Thyroid gland (tissue), 4 donors: ENCODE measurements at regions not wholly inside any gene's neighbourhood (a gene's known extent, or its start where the extent isn't known, plus 50 kb on each side); places are given as distances from the start of the nearest gene placed in this dataset.
"Not testable (repeated sequence)": the region's sequence is repeated elsewhere in the genome, so short reads cannot be mapped to it uniquely, and the experiment has no call there.

Experiments used
- DNase-seq, 2 donors: peaks; one replicate each; pipeline ENCODE4 v3.0.0-alpha.2; 2019
- H3K27ac ChIP-seq, 3 donors: fragments of 200-600 bp; sonication (generic); 1 replicate in 2 of 3; 2 replicates in 1 of 3; pipeline ENCODE4 v1.5.1; 2016 to 2019; ENCODE audit warnings: mild to moderate bottlenecking in 1 of 3, moderate library complexity in 1 of 3
- H3K27me3 ChIP-seq: fragments of 200-600 bp; sonication (generic); one replicate; pipeline ENCODE4 v1.5.1; 2019
- H3K36me3 ChIP-seq, 2 donors: fragments of 200-600 bp; sonication (generic); one replicate each; pipeline ENCODE4 v1.5.1; 2016 to 2019
- H3K4me1 ChIP-seq, 2 donors: fragments of 200-600 bp; sonication (generic); one replicate each; pipeline ENCODE4 v1.5.1; 2017 to 2019
- H3K4me3 ChIP-seq, 3 donors: fragments of 200-600 bp; sonication (generic); replicated peaks in 1 of 3; 1 replicate in 2 of 3; 2 replicates in 1 of 3; pipeline ENCODE4 v1.5.1; 2016; ENCODE audit warnings: mild to moderate bottlenecking in 1 of 3
- H3K9me3 ChIP-seq: fragments of 200-600 bp; sonication (generic); one replicate; pipeline ENCODE4 v1.5.1; 2017
- CTCF ChIP-seq, 6 experiments: fragments of 200-600 bp in 3 of 6; fragments of 450-650 bp in 3 of 6; sonication (generic) in 3 of 6; IDR thresholded peaks; one replicate each; pipeline ENCODE4 v1.5.1; 2016 to 2019; ENCODE audit warnings: antibody characterized with exemption in 6 of 6, mild to moderate bottlenecking in 2 of 6, inconsistent platforms in 1 of 6, moderate library complexity in 1 of 6
- POLR2A ChIP-seq, 2 donors: fragments of 450-650 bp; IDR thresholded peaks; one replicate each; pipeline ENCODE4 v1.6.1; 2017; ENCODE audit warnings: antibody characterized with exemption in 2 of 2, mild to moderate bottlenecking in 2 of 2, moderate library complexity in 1 of 2
- WGBS, 2 donors: methylation state at CpG; one replicate each; pipeline ENCODE4 v1.1.5; 2017; 5-methylcytosine and 5-hydroxymethylcytosine counted together
- intact Hi-C: fragments of 100-400 bp; cut with DNase I; formaldehyde crosslinking; loops from one replicate; pipeline ENCODE4 v1.15.1; 2023

DNA sequence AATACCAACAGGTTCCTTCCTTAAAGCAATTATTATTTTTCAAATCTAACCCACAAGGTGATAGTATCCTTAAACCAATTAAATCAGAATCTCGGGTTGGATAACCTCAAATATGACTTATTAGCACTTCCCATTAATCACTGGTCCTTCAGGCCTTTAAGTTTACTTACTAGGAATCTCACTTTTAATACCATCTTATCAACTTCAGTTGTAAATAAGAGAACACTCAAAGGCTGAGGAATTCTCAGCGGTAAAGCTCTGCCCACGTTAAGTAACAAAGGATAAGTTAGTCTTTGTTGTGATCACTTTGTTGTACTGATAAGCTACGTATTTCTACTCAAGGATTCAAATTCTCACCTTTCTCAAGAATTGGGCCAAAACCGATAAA lies 82.0 kb downstream of the OR2B2 start:
- Histone ChIP-seq H3K9me3 (no peaks in the 10 kb centered on the region), H3K36me3 (no peaks in the 10 kb centered on the region), H3K27me3 (no peaks in the 10 kb centered on the region), H3K4me1 (peaks cover 3 to 10% of the 10 kb centered on the region in 2 donors), H3K27ac (peak overlapping the region; percentile 2 to 84 (median 61)), H3K4me3 (peak overlapping the region in 1 of 3 donors; percentile 37)
- intact Hi-C loops = no loop called here
- 21 to 34% methylated on average over 5 of the region's 5 CpGs for WGBS, 2 donors
- TF ChIP-seq POLR2A (IDR thresholded peaks at IDR 0.05) (no peak), CTCF (IDR thresholded peaks at IDR 0.05) (no peak)
- no peak for DNase-seq

DNA sequence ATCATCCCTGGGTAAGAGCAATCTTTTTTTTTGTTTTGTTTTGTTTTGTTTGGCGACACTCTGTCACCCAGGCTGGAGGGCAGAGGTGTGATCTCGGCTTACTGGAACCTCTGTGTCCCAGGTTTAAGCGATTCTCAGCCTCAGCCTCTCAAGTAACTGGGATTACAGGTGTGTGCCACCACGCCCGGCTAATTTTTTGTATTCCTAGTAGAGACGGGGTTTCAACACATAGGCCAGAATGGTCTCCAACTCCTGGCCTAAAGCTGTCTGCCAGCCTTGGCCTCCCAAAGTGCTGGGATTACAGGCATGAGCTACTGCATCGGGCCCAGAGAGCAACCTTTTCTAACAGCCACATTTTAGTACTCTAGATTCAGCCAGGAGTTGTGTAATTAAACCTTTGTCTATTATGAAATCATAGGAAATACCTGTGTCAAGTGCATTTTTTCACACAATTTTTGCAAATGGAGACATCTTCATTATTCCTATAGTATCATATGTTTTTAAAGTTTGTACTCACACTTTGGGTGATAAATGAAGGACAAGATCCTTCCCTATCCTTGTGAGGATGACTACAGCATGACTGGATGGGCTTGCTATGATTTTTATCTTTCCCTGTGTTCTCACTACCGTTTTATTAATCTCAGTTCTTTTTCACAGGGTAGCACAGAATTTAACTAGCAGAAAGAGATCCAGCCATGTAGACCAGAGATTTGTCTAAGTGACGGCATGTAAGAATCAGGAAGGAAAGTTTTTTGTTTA lies 82.6 kb downstream of the OR2B2 start:
- no peaks in the 10 kb centered on the region for H3K36me3 ChIP-seq
- H3K27me3 ChIP-seq = no peaks in the 10 kb centered on the region
- 85% methylated on average over 9 of the region's 9 CpGs for WGBS, 2 donors
- H3K4me3 ChIP-seq = no peak overlapping the region
- intact Hi-C loops = no loop called here
- TF ChIP-seq CTCF (IDR thresholded peaks at IDR 0.05) = no peak
- no peak for TF ChIP-seq POLR2A (IDR thresholded peaks at IDR 0.05)
- H3K9me3 ChIP-seq = no peaks in the 10 kb centered on the region
- H3K4me1 ChIP-seq = peaks cover 3 to 11% of the 10 kb centered on the region in 2 donors
- no peak for DNase-seq
- peak overlapping the region in 1 of 3 donors; percentile 84 for H3K27ac ChIP-seq

- no CpG with 5 or more reads among the region's 35 CpGs for WGBS, 2 donors
- DNase-seq, H3K9me3 ChIP-seq, intact Hi-C loops, H3K4me3 ChIP-seq, H3K36me3 ChIP-seq, H3K27me3 ChIP-seq: not testable (repeated sequence)
- Histone ChIP-seq H3K4me1 (peaks cover 3 to 11% of the 10 kb centered on the region in 2 donors), H3K27ac (peak overlapping the region in 1 of 3 donors; percentile 30)
These were observed 84.7 kb downstream of the OR2B2 start for GRCh38 chr6:27827477-27827876.

- H3K4me1 ChIP-seq, H3K27me3 ChIP-seq, DNase-seq, H3K4me3 ChIP-seq, H3K36me3 ChIP-seq, intact Hi-C loops, H3K9me3 ChIP-seq: not testable (repeated sequence)
- 5 to 21% methylated on average over 8 to 10 of the region's 30 CpGs for WGBS, 2 donors
- H3K27ac ChIP-seq = peak overlapping the region in 1 of 3 donors; percentile 52
These were observed 85.6 kb downstream of the OR2B2 start for GRCh38 chr6:27826612-27826985.

GRCh38 chr6:27825848-27826611 lies 86.2 kb downstream of the OR2B2 start:
- H3K36me3 ChIP-seq, H3K4me3 ChIP-seq, H3K27me3 ChIP-seq, intact Hi-C loops, H3K4me1 ChIP-seq, DNase-seq, H3K9me3 ChIP-seq: not testable (repeated sequence)
- peak in 1 of 2 donors; percentile 31 for TF ChIP-seq POLR2A (IDR thresholded peaks at IDR 0.05)
- H3K27ac ChIP-seq = peak overlapping the region in 2 of 3 donors; percentile 0 to 77
- WGBS, 2 donors = 33 to 43% methylated on average over 15 of the region's 15 CpGs

- intact Hi-C loops = no loop called here
- H3K4me3 ChIP-seq = peak overlapping the region in 2 of 3 donors; percentile 41 to 60
- H3K27ac ChIP-seq = peak overlapping the region; percentile 52 to 84 (median 77)
- 22 to 23% methylated on average over 7 of the region's 7 CpGs for whole genome bisulfite sequencing, 2 donors
- H3K36me3 ChIP-seq = no peaks in the 10 kb centered on the region
- TF ChIP-seq CTCF (IDR thresholded peaks at IDR 0.05) (no peak), POLR2A (IDR thresholded peaks at IDR 0.05) (no peak)
- no peaks in the 10 kb centered on the region for H3K27me3 ChIP-seq
- no peak for DNase-seq
- no peaks in the 10 kb centered on the region for H3K9me3 ChIP-seq
- peaks cover 0 to 8% of the 10 kb centered on the region in 2 donors for H3K4me1 ChIP-seq
These were observed 87.0 kb downstream of the OR2B2 start for GRCh38 chr6:27825025-27825793.

GRCh38 chr6:27824211-27825024 lies 87.8 kb downstream of the OR2B2 start:
- H3K27ac ChIP-seq = peak overlapping the region; percentile 52 to 84 (median 77)
- 0 to 2% methylated on average over 25 to 36 of the region's 53 CpGs for WGBS, 2 donors
- H3K36me3 ChIP-seq, H3K27me3 ChIP-seq, intact Hi-C loops, H3K9me3 ChIP-seq, H3K4me1 ChIP-seq: not testable (repeated sequence)
- DNase-seq = peak in 1 of 2 donors; percentile 43
- peak overlapping the region; percentile 0 to 60 (median 41) for H3K4me3 ChIP-seq

DNA sequence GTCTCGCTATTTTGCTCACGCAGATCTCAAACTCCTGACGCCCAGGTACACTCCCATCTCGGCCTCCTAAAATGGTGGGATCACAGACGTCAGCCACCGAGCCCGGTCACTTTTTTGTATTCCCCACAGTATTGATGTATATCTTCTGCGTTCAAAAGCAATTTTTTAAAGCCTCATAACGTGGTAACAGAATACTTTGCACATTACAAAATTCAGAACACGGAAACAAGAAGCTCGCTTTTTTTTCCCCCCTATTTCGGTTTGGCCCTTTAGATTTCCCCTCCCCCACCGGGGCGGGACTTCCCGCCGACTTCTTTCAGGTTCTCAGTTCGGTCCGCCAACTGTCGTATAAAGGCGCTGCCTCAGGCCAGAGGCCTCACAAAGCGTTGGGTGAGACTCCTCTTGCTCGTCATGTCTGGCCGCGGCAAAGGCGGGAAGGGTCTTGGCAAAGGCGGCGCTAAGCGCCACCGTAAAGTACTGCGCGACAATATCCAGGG lies 88.4 kb downstream of the OR2B2 start:
- DNase-seq = peak; percentile 73 to 77
- H3K4me1 ChIP-seq, H3K9me3 ChIP-seq, H3K36me3 ChIP-seq, H3K27me3 ChIP-seq, intact Hi-C loops: not testable (repeated sequence)
- Histone ChIP-seq H3K27ac (peak overlapping the region; percentile 2 to 68 (median 22)), H3K4me3 (peak overlapping the region in 2 of 3 donors; percentile 4 to 19)
- 2 to 3% methylated on average over 25 of the region's 31 CpGs for WGBS, 2 donors
